K562 (cell line): ENCODE measurements at regions not wholly inside any gene's neighbourhood (a gene's known extent, or its start where the extent isn't known, plus 50 kb on each side); places are given as distances from the start of the nearest gene placed in this dataset.
A peak's percentile ranks its signal among the peaks of the same experiment; 100 is the strongest.

Experiments used
- ATAC-seq: fragments of 200-7000 bp; cut with Tn5 transposase; 3 replicates; pipeline ENCODE4 v1.9.1; 2020; ENCODE audit warnings: moderate library complexity
- BruUV-seq: library from RNA; stranded (reverse); fragments of 400-500 nt; replicated peaks from 2 replicates; lab custom pipeline; 2021; lab: Mats Ljungman, UMichigan
- CTCF ChIA-PET: fragments of 300-600 bp; formaldehyde crosslinking; extraction: SDS; loops from one replicate; lab custom pipeline; 2021; ENCODE audit warnings: low intra/inter-chr PET ratio; lab: Yijun Ruan, JAX
- POLR2A ChIA-PET: fragments of 300-600, 350-650 bp; sonication (Branson Sonifier 250); formaldehyde crosslinking; extraction: SDS; loops from one replicate; lab custom pipeline; 2021; ENCODE audit warnings: antibody characterized with exemption, inconsistent platforms; lab: Yijun Ruan, JAX
- DNase-seq, 4 experiments: peaks; one replicate each; pipeline versions ENCODE4 v3.0.0 to v3.0.0-alpha.2; 2011 to 2018; ENCODE audit warnings: low spot score in 3 of 4, mixed read lengths in 3 of 4; ENCODE audit errors: extremely low read depth in 1 of 4
- FAIRE-seq: peaks from 2 replicates; lab custom pipeline; 2011; peaks lifted over from hg19 to GRCh38; lab: Jason Lieb, UNC
- H2AFZ ChIP-seq: 2 replicates; pipeline ENCODE4 v1.6.0; 2011; ENCODE audit warnings: low read depth, low read length, control low read depth, inconsistent platforms
- H3K27ac ChIP-seq: fragments of 200-600 bp; 3 replicates; pipeline ENCODE4 v1.8.0; 2011; ENCODE audit warnings: low read depth, mild to moderate bottlenecking, control low read depth, inconsistent platforms, low read length, moderate library complexity, mixed read lengths; ENCODE audit errors: extremely low read depth
- H3K27me3 ChIP-seq, 2 experiments: fragments of 300-600 bp in 1 of 2; 2 replicates in 1 of 2; 3 replicates in 1 of 2; pipeline versions ENCODE4 v1.6.0 to v1.8.0; 2011; ENCODE audit warnings: inconsistent platforms in 2 of 2, low read length in 2 of 2, mild to moderate bottlenecking in 1 of 2, mixed read lengths in 1 of 2, moderate library complexity in 1 of 2; ENCODE audit not compliant: control insufficient read depth in 2 of 2, insufficient read depth in 2 of 2
- H3K36me3 ChIP-seq: fragments of 300-600 bp; 3 replicates; pipeline ENCODE4 v1.8.0; 2011; ENCODE audit warnings: mild to moderate bottlenecking, low read length, inconsistent platforms; ENCODE audit not compliant: control insufficient read depth, insufficient read depth
- H3K4me1 ChIP-seq, 2 experiments: fragments of 200-600 bp in 1 of 2; replicated peaks in 1 of 2; 2 replicates in 1 of 2; 3 replicates in 1 of 2; pipeline versions ENCODE4 v1.5.1 to v1.8.0; 2011; ENCODE audit warnings: inconsistent platforms in 2 of 2, low read length in 2 of 2, mild to moderate bottlenecking in 1 of 2, mixed read lengths in 1 of 2, moderate library complexity in 1 of 2; ENCODE audit not compliant: control insufficient read depth in 2 of 2, insufficient read depth in 2 of 2
- H3K4me2 ChIP-seq: 2 replicates; pipeline ENCODE4 v1.6.1; 2011; ENCODE audit warnings: low read length, control low read depth, inconsistent platforms, mixed read lengths; ENCODE audit not compliant: insufficient read depth
- H3K4me3 ChIP-seq: fragments of 200-600 bp; sonication (generic), shearing (Covaris generic); 2 replicates; pipeline ENCODE4 v1.5.1; 2016; ENCODE audit warnings: control low read depth, inconsistent platforms
- H3K79me2 ChIP-seq: fragments of 200-600 bp; 3 replicates; pipeline ENCODE4 v1.8.0; 2011; ENCODE audit warnings: low read length, inconsistent platforms; ENCODE audit not compliant: control insufficient read depth, insufficient read depth
- H3K9ac ChIP-seq, 2 experiments: 2 replicates each; pipeline versions ENCODE4 v1.6.0 to v1.6.1; 2011; ENCODE audit warnings: low read depth in 2 of 2, low read length in 2 of 2, control low read depth in 1 of 2, inconsistent platforms in 1 of 2, mild to moderate bottlenecking in 1 of 2, mixed read lengths in 1 of 2; ENCODE audit not compliant: insufficient read depth in 1 of 2
- H3K9me1 ChIP-seq: one replicate; pipeline ENCODE4 v1.6.0; 2011; ENCODE audit warnings: inconsistent platforms, mild to moderate bottlenecking, low read length, moderate library complexity; ENCODE audit not compliant: control insufficient read depth, insufficient read depth
- H3K9me3 ChIP-seq: replicated peaks from 2 replicates; pipeline ENCODE4 v1.5.1; 2011; ENCODE audit warnings: low read depth, low read length, inconsistent platforms; ENCODE audit not compliant: control insufficient read depth, insufficient read depth
- H4K20me1 ChIP-seq: replicated peaks from 2 replicates; pipeline ENCODE4 v1.6.1; 2011; ENCODE audit warnings: low read length, inconsistent platforms, mixed read lengths; ENCODE audit not compliant: control insufficient read depth, insufficient read depth
- KLF6 ChIP-seq: fragments of 250-450 bp; sonication (Bioruptor Pico); IDR thresholded peaks from 2 replicates; pipeline ENCODE4 v1.4.0; 2020; ENCODE audit warnings: mild to moderate bottlenecking, moderate library complexity, borderline replicate concordance
- USF2 ChIP-seq: sonication (generic); formaldehyde crosslinking; IDR thresholded peaks from 2 replicates; pipeline ENCODE4 v1.5.0; 2020; ENCODE audit warnings: missing genetic modification reagents
- WGBS: fragments of 100-300 bp; shearing (Covaris generic); methylation state at CpG from one replicate; pipeline ENCODE4 v1.1.6; 2016; ENCODE audit warnings: low coverage, mixed read lengths; ENCODE audit not compliant: insufficient coverage; ENCODE audit errors: missing lambda C conversion rate; 5-methylcytosine and 5-hydroxymethylcytosine counted together
- in situ Hi-C: fragments of 300-500 bp; cut with MboI; formaldehyde crosslinking; loops from 4 replicates; pipeline ENCODE4 v1.15.0; 2018; ENCODE audit warnings: inconsistent platforms, mixed read lengths
- intact Hi-C: fragments of 100-400 bp; cut with micrococcal nuclease; formaldehyde crosslinking; loops from 2 replicates; pipeline ENCODE4 v1.14.2; 2022

GRCh38 chr2:42939411-42940206 is 147.2 kb upstream of the HAAO start:
- Histone ChIP-seq H3K27me3 (no peaks in the 10 kb centered on the region), H2AFZ (peak overlapping the region; percentile 53; the same call in 1 of the 2 replicates), H3K4me2 (no peak overlapping the region), H3K9me1 (no peaks in the 10 kb centered on the region), H4K20me1 (no peaks in the 10 kb centered on the region), H3K36me3 (no peaks in the 10 kb centered on the region), H3K9ac (no peak overlapping the region), H3K4me1 (peaks cover 4 to 31% of the 10 kb centered on the region in 2 experiments), H3K79me2 (no peaks in the 10 kb centered on the region), H3K27ac (no peak overlapping the region), H3K9me3 (no peaks in the 10 kb centered on the region), H3K4me3 (no peak overlapping the region)
- FAIRE-seq (no peak), DNase-seq (no peak), ATAC-seq (no peak)
- CTCF ChIA-PET: no interaction called here
- TF ChIP-seq USF2 (CRISPR knock-in tag) (peak; percentile 25; the same call in 1 of the 2 replicates), KLF6 (CRISPR knock-in tag) (no peak)
- in situ Hi-C loops: no loop called here
- WGBS: 57% methylated on average over 11 of the region's 11 CpGs
- BruUV-seq: no TSS peak
- POLR2A ChIA-PET: interaction anchor here (1.8 kb wide), 1 partner anchor 9 kb away, joined by 5 read pairs; no protein-coding TSS in a partner anchor
- intact Hi-C loops: no loop called here
